ENCODE measurements at regions not wholly inside any gene's neighbourhood (a gene's known extent, or its start where the extent isn't known, plus 50 kb on each side); places are given as distances from the start of the nearest gene placed in this dataset.

DNA sequence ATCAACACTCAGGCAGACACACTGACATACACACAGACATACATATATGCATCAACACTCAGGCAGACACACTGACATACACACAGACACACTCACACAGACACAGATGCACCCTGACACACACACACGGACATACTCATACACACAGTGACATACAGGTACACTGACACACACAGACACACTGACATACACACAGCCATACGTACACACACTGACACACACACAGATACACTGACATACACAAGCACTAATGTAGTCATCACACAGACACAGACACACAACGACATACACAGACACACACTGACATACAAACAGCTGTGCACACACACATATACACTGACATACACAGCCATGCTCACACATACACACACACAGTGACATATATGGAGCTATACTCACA, 131.0 kb upstream of the CSF3R start:
- no peak overlapping the region for H3K27ac ChIP-seq (ENCODE audit: insufficient read depth, low read length)
- H3K4me1 ChIP-seq (ENCODE audit: control insufficient read depth, insufficient read depth, low read length) = no peaks in the 10 kb centered on the region
- peak overlapping the region; percentile 28 for H2BK5ac ChIP-seq (ENCODE audit: low read depth, low read length, poor library complexity, severe bottlenecking)
- in situ Hi-C loops (cut with MboI; ENCODE audit: low sequenced_read_pairs) = no loop called here
- H3K27me3 ChIP-seq (ENCODE audit: control insufficient read depth, insufficient read depth, low read length) = no peaks in the 10 kb centered on the region; the same call in 1 of the 2 replicates
- no peak overlapping the region for H2AFZ ChIP-seq (replicated peaks; ENCODE audit: low read length, poor library complexity)
- no peak overlapping the region for H3K56ac ChIP-seq (ENCODE audit: extremely low read depth, insufficient read depth, low read length)
- H3K23ac ChIP-seq (ENCODE audit: low read depth, low read length) = no peak overlapping the region; the same call in 1 of the 2 replicates
- no peaks in the 10 kb centered on the region; the same call in 1 of the 2 replicates for H4K20me1 ChIP-seq (ENCODE audit: insufficient read depth, low read length)
- no peak overlapping the region for H2AK5ac ChIP-seq (ENCODE audit: low read depth, low read length)
- no peak overlapping the region for H2BK120ac ChIP-seq (ENCODE audit: low read depth, low read length)
- H3K9me1 ChIP-seq (ENCODE audit: insufficient read depth, low read length) = peaks cover 5% of the 10 kb centered on the region; the same call in 1 of the 2 replicates
- WGBS, 2 experiments (ENCODE audit: extremely low coverage in 2 of 2, insufficient read length in 1 of 2) = 34% methylated on average over 3 of the region's 3 CpGs; no CpG with 5 or more reads in 1 of the 2 experiments
- H2BK15ac ChIP-seq (ENCODE audit: low read depth, low read length) = no peak overlapping the region
- H2AK9ac ChIP-seq (replicated peaks; ENCODE audit: low read depth, low read length, poor library complexity) = no peak overlapping the region
- ATAC-seq (ENCODE audit: low read depth) (no peak), DNase-seq (no peak)
- no peak overlapping the region for H2BK20ac ChIP-seq (ENCODE audit: low read depth, low read length)
- H3K14ac ChIP-seq (replicated peaks; ENCODE audit: low read depth, low read length) = no peak overlapping the region
- dilution Hi-C loops (cut with HindIII; ENCODE audit: low sequenced_read_pairs, unreplicated experiment) = no loop called here
- H3K4me3 ChIP-seq (ENCODE audit: insufficient read depth, low read depth, low read length) = no peak overlapping the region
- H4K8ac ChIP-seq (ENCODE audit: low read depth in 2 of 2, low read length in 2 of 2) = no peak overlapping the region
- H3K4me2 ChIP-seq (ENCODE audit: low read depth, low read length) = no peak overlapping the region
- intact Hi-C loops (cut with micrococcal nuclease) = no loop called here
- ChIA-PET CTCF (no interaction called here), POLR2A (ENCODE audit: unreplicated experiment) (no interaction called here)
- no peaks in the 10 kb centered on the region for H3K36me3 ChIP-seq (ENCODE audit: control insufficient read depth, insufficient read depth, low read length)
- H3K79me1 ChIP-seq (ENCODE audit: low read depth in 1 of 2, low read length in 2 of 2) = no peaks in the 10 kb centered on the region
- TF ChIP-seq, protein P1, sequence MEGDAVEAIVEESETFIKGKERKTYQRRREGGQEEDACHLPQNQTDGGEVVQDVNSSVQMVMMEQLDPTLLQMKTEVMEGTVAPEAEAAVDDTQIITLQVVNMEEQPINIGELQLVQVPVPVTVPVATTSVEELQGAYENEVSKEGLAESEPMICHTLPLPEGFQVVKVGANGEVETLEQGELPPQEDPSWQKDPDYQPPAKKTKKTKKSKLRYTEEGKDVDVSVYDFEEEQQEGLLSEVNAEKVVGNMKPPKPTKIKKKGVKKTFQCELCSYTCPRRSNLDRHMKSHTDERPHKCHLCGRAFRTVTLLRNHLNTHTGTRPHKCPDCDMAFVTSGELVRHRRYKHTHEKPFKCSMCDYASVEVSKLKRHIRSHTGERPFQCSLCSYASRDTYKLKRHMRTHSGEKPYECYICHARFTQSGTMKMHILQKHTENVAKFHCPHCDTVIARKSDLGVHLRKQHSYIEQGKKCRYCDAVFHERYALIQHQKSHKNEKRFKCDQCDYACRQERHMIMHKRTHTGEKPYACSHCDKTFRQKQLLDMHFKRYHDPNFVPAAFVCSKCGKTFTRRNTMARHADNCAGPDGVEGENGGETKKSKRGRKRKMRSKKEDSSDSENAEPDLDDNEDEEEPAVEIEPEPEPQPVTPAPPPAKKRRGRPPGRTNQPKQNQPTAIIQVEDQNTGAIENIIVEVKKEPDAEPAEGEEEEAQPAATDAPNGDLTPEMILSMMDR (conservative IDR thresholded peaks at IDR 0.05; ENCODE audit: low read depth, low read length) = no peak
- TF ChIP-seq CEBPB (IDR thresholded peaks at IDR 0.05; ENCODE audit: low read depth, low read length) (no peak), USF2 (IDR thresholded peaks at IDR 0.05; ENCODE audit: low read depth, low read length) (no peak), NFE2L2 (IDR thresholded peaks at IDR 0.05; ENCODE audit: low read depth, low read length) (no peak), RFX5 (IDR thresholded peaks at IDR 0.05; ENCODE audit: low read depth, low read length) (no peak), FOS (IDR thresholded peaks at IDR 0.05; ENCODE audit: low read depth, low read length) (no peak), CHD1 (IDR thresholded peaks at IDR 0.05; ENCODE audit: low read depth, low read length) (no peak), RCOR1 (IDR thresholded peaks at IDR 0.05; ENCODE audit: insufficient replicate concordance, low read length) (no peak), SMC3 (IDR thresholded peaks at IDR 0.05; ENCODE audit: low read depth, low read length) (no peak), MAZ (IDR thresholded peaks at IDR 0.05; ENCODE audit: borderline replicate concordance, low read depth, low read length) (no peak), MAFK (IDR thresholded peaks at IDR 0.05; ENCODE audit: low read depth, low read length) (no peak), MXI1 (IDR thresholded peaks at IDR 0.05; ENCODE audit: borderline replicate concordance, low read depth, low read length) (no peak), POLR2A (IDR thresholded peaks at IDR 0.05; ENCODE audit: low read depth, low read length) (no peak), RAD21 (IDR thresholded peaks at IDR 0.05; ENCODE audit: low read length) (no peak), BHLHE40 (IDR thresholded peaks at IDR 0.05; ENCODE audit: low read depth, low read length) (no peak)
- TF ChIP-seq, protein P2, sequence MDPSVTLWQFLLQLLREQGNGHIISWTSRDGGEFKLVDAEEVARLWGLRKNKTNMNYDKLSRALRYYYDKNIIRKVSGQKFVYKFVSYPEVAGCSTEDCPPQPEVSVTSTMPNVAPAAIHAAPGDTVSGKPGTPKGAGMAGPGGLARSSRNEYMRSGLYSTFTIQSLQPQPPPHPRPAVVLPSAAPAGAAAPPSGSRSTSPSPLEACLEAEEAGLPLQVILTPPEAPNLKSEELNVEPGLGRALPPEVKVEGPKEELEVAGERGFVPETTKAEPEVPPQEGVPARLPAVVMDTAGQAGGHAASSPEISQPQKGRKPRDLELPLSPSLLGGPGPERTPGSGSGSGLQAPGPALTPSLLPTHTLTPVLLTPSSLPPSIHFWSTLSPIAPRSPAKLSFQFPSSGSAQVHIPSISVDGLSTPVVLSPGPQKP (IDR thresholded peaks at IDR 0.05; ENCODE audit: borderline replicate concordance, low read depth, low read length) = no peak
- H3K18ac ChIP-seq (ENCODE audit: low read depth, low read length) = no peak overlapping the region
- BruUV-seq (replicated peaks) = no TSS peak
- no peaks in the 10 kb centered on the region for H3K9me3 ChIP-seq (ENCODE audit: control insufficient read depth, insufficient read depth, low read length)
- H4K5ac ChIP-seq (ENCODE audit: low read depth, low read length) = no peak overlapping the region
- no peak overlapping the region for H3K9ac ChIP-seq (ENCODE audit: low read depth, low read length)
- H4K91ac ChIP-seq (ENCODE audit: insufficient read depth, low read depth, low read length) = no peak overlapping the region
- H3K4ac ChIP-seq (ENCODE audit: low read depth, low read length) = no peak overlapping the region

All from IMR-90 (cell line).